ENCODE measurements at regions not wholly inside any gene's neighbourhood (a gene's known extent, or its start where the extent isn't known, plus 50 kb on each side); places are given as distances from the start of the nearest gene placed in this dataset.
"Not testable (repeated sequence)": the region's sequence is repeated elsewhere in the genome, so short reads cannot be mapped to it uniquely, and the experiment has no call there.

GRCh38 chr7:32223071-32223650 is 153.0 kb upstream of the PDE1C start:
- H3K4me3 ChIP-seq (ENCODE audit: low read depth, low read length) = no peak overlapping the region
- no peak for TF ChIP-seq CTCF (IDR thresholded peaks at IDR 0.05; ENCODE audit: low read depth, low read length, missing control alignments)
- DNase-seq (ENCODE audit: low read depth) = no peak

- DNase-seq (ENCODE audit: low read depth) = no peak
- no peak for TF ChIP-seq CTCF (IDR thresholded peaks at IDR 0.05; ENCODE audit: low read depth, low read length, missing control alignments)
- H3K4me3 ChIP-seq (ENCODE audit: low read depth, low read length) = no peak overlapping the region
Observed at GRCh38 chr7:32222251-32222900, 152.2 kb upstream of the PDE1C start.

DNA sequence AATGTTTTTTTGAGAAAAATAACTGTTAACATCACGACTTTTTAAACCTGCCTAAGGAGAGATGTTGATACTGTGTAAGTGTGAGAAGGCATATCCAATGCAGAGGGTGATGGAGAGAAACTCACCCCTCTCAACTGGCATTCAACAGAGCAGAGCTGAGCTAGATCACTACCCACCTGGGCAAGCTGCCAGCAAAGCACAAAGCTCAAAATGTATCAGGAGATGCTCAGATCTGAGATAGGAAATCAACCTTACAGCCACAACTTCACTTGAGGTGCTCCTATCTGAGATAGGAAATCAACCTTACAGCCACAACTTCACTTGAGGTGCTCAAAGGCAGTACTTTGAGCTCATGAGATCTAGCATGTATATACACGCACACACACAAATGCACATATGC is 151.5 kb upstream of the PDE1C start:
- no peak for TF ChIP-seq CTCF (IDR thresholded peaks at IDR 0.05; ENCODE audit: low read depth, low read length, missing control alignments)
- no peak for DNase-seq (ENCODE audit: low read depth)
- no peak overlapping the region for H3K4me3 ChIP-seq (ENCODE audit: low read depth, low read length)

GRCh38 chr7:32221056-32221455 is 150.8 kb upstream of the PDE1C start:
- H3K4me3 ChIP-seq (ENCODE audit: low read depth, low read length) = no peak overlapping the region
- no peak for DNase-seq (ENCODE audit: low read depth)
- no peak for TF ChIP-seq CTCF (IDR thresholded peaks at IDR 0.05; ENCODE audit: low read depth, low read length, missing control alignments)

GRCh38 chr7:32219831-32220230 is 149.6 kb upstream of the PDE1C start:
- not testable (repeated sequence) for DNase-seq (ENCODE audit: low read depth); H3K4me3 ChIP-seq (ENCODE audit: low read depth, low read length)

DNA sequence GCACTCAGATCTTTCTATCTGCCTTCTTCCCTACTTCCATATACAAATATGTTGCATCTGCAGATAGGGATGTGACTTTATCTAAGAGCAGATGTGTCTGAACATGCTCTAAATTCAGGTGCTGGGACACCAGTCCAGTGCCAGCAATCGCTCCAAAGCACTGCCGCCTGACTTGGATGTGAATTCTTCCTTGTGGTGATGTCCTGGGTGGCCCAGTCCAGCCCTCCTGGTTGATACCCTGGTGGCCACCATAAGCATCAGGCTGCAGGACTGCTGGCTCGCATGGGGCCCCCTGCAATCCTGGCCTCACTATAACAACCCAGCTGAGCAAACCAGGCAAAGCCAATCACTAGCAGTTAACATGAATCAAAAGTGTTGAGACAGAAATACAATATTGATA is 149.2 kb upstream of the PDE1C start:
- no peak for TF ChIP-seq CTCF (IDR thresholded peaks at IDR 0.05; ENCODE audit: low read depth, low read length, missing control alignments)
- H3K4me3 ChIP-seq (ENCODE audit: low read depth, low read length) = no peak overlapping the region
- DNase-seq (ENCODE audit: low read depth) = no peak

DNA sequence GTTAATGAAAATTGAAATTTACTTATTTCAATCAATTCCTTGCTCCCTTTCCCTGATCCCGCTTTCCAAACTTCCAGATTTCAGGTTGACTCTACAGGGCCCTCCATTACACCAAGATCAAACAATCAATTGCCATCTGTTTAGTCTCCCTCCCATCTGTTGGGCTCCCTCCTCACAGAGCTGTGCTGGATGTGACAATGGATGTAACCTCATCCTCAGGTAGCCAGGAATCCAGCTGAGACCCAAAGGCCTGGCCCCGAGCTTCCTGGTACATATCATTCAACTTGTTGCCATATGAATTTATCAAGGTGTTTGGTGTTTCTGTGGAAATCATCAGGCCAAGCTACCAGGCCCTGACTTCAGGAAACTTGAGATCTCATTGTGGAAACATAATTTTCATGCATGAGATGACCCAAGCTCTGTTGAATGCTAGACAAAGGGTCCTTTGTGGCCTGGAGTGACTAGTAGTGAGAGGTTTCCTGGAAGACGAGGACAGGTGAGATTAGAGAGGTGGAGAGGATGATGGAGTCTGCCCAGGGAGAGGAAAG is 148.6 kb upstream of the PDE1C start:
- DNase-seq (ENCODE audit: low read depth) = no peak
- TF ChIP-seq CTCF (IDR thresholded peaks at IDR 0.05; ENCODE audit: low read depth, low read length, missing control alignments) = no peak
- H3K4me3 ChIP-seq (ENCODE audit: low read depth, low read length) = no peak overlapping the region

Data from GM12864 (cell line).